ENCODE measurements at regions not wholly inside any gene's neighbourhood (a gene's known extent, or its start where the extent isn't known, plus 50 kb on each side); places are given as distances from the start of the nearest gene placed in this dataset.
"Not testable (repeated sequence)": the region's sequence is repeated elsewhere in the genome, so short reads cannot be mapped to it uniquely, and the experiment has no call there.

- Mint-ChIP-seq H3K4me3 (no peak overlapping the region), H3K4me1 (ENCODE audit: unreplicated experiment) (peaks cover 9% of the 10 kb centered on the region), H3K36me3 (no peaks in the 10 kb centered on the region), H3K9me3 (no peaks in the 10 kb centered on the region), H3K27me3 (no peaks in the 10 kb centered on the region), H3K27ac (no peak overlapping the region)
- no peak for DNase-seq (ENCODE audit: extremely low spot score, unreplicated experiment)
- TF ChIP-seq, protein P1, sequence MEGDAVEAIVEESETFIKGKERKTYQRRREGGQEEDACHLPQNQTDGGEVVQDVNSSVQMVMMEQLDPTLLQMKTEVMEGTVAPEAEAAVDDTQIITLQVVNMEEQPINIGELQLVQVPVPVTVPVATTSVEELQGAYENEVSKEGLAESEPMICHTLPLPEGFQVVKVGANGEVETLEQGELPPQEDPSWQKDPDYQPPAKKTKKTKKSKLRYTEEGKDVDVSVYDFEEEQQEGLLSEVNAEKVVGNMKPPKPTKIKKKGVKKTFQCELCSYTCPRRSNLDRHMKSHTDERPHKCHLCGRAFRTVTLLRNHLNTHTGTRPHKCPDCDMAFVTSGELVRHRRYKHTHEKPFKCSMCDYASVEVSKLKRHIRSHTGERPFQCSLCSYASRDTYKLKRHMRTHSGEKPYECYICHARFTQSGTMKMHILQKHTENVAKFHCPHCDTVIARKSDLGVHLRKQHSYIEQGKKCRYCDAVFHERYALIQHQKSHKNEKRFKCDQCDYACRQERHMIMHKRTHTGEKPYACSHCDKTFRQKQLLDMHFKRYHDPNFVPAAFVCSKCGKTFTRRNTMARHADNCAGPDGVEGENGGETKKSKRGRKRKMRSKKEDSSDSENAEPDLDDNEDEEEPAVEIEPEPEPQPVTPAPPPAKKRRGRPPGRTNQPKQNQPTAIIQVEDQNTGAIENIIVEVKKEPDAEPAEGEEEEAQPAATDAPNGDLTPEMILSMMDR (conservative IDR thresholded peaks at IDR 0.05) = no peak
These were observed 481.5 kb upstream of the ANO5 start for GRCh38 chr11:21711341-21711740.

DNA sequence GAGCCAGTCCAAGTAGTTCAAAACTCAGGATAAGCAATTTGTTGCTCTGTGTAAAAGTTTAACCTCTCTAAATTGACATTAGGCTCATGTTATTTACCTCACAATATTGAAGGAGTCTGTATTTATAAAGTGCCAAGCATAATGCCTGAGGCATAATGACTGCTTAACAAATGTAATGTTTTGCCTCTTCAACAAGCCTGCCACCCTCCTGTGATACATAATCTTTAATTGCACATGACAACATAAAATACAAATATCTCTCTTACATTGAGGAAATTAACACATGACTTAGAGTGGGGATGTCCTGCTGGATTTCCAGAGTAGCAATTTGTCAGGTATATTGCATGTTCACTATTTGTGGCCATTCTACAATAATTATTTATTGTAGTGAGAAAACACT lies 469.2 kb upstream of the ANO5 start:
- Mint-ChIP-seq H3K27me3 (no peaks in the 10 kb centered on the region), H3K27ac (no peak overlapping the region), H3K36me3 (no peaks in the 10 kb centered on the region), H3K9me3 (peaks cover under 1% of the 10 kb centered on the region), H3K4me1 (ENCODE audit: unreplicated experiment) (no peaks in the 10 kb centered on the region), H3K4me3 (no peak overlapping the region)
- TF ChIP-seq, protein P1 (conservative IDR thresholded peaks at IDR 0.05) = no peak
- DNase-seq (ENCODE audit: extremely low spot score, unreplicated experiment) = no peak

GRCh38 chr11:21727102-21727501 lies 465.8 kb upstream of the ANO5 start:
- no peaks in the 10 kb centered on the region for H3K27me3 Mint-ChIP-seq
- no peak overlapping the region for H3K27ac Mint-ChIP-seq
- TF ChIP-seq, protein P1 (conservative IDR thresholded peaks at IDR 0.05) = no peak
- H3K9me3 Mint-ChIP-seq = peaks cover 5% of the 10 kb centered on the region
- H3K36me3 Mint-ChIP-seq = no peaks in the 10 kb centered on the region
- DNase-seq (ENCODE audit: extremely low spot score, unreplicated experiment) = no peak
- H3K4me1 Mint-ChIP-seq (ENCODE audit: unreplicated experiment) = no peaks in the 10 kb centered on the region
- H3K4me3 Mint-ChIP-seq = no peak overlapping the region

GRCh38 chr11:21736404-21736803 lies 456.5 kb upstream of the ANO5 start:
- Mint-ChIP-seq H3K4me3 (no peak overlapping the region), H3K36me3 (no peaks in the 10 kb centered on the region), H3K27me3 (no peaks in the 10 kb centered on the region), H3K9me3 (no peaks in the 10 kb centered on the region), H3K4me1 (ENCODE audit: unreplicated experiment) (no peaks in the 10 kb centered on the region), H3K27ac (no peak overlapping the region)
- TF ChIP-seq, protein P1 (conservative IDR thresholded peaks at IDR 0.05) = no peak
- no peak for DNase-seq (ENCODE audit: extremely low spot score, unreplicated experiment)

GRCh38 chr11:21752475-21753243 lies 440.2 kb upstream of the ANO5 start:
- not testable (repeated sequence) for H3K4me1 Mint-ChIP-seq (ENCODE audit: unreplicated experiment); H3K4me3 Mint-ChIP-seq; H3K9me3 Mint-ChIP-seq; H3K27ac Mint-ChIP-seq; DNase-seq (ENCODE audit: extremely low spot score, unreplicated experiment); H3K27me3 Mint-ChIP-seq; H3K36me3 Mint-ChIP-seq

- not testable (repeated sequence) for H3K4me3 Mint-ChIP-seq; H3K36me3 Mint-ChIP-seq; H3K27ac Mint-ChIP-seq; H3K4me1 Mint-ChIP-seq (ENCODE audit: unreplicated experiment); DNase-seq (ENCODE audit: extremely low spot score, unreplicated experiment); H3K9me3 Mint-ChIP-seq; H3K27me3 Mint-ChIP-seq
These were observed 439.6 kb upstream of the ANO5 start for GRCh38 chr11:21753244-21753767.
